Lower leg skin (tissue), 4 donors: ENCODE measurements at regions not wholly inside any gene's neighbourhood (a gene's known extent, or its start where the extent isn't known, plus 50 kb on each side); places are given as distances from the start of the nearest gene placed in this dataset.

Source experiments
- DNase-seq, 2 donors: peaks; one replicate each; pipeline ENCODE4 v3.0.0-alpha.2; 2019; ENCODE audit warnings: low spot score in 2 of 2
- H3K4me3 ChIP-seq: fragments of 200-600 bp; sonication (generic); 2 replicates; pipeline ENCODE4 v1.5.1; 2017; ENCODE audit warnings: mild to moderate bottlenecking, low read depth; ENCODE audit not compliant: poor library complexity, severe bottlenecking
- POLR2A ChIP-seq, 2 donors: fragments of 450-650 bp; IDR thresholded peaks; one replicate each; pipeline ENCODE4 v1.6.1; 2016 to 2017; ENCODE audit warnings: antibody characterized with exemption in 2 of 2, mild to moderate bottlenecking in 1 of 2, moderate library complexity in 1 of 2
- WGBS, 2 donors: methylation state at CpG; one replicate each; pipeline ENCODE4 v1.1.5; 2018; 5-methylcytosine and 5-hydroxymethylcytosine counted together
- intact Hi-C: fragments of 100-400 bp; cut with DNase I; formaldehyde crosslinking; loops from one replicate; pipeline ENCODE4 v1.15.0; 2023; ENCODE audit warnings: low total_unique reads
- TF ChIP-seq, protein P1 (sequence below), 3 donors: fragments of 450-650 bp; IDR thresholded peaks; one replicate each; pipeline ENCODE4 v1.5.1; 2016; ENCODE audit warnings: antibody characterized with exemption in 3 of 3, mild to moderate bottlenecking in 3 of 3, moderate library complexity in 2 of 3

DNA sequence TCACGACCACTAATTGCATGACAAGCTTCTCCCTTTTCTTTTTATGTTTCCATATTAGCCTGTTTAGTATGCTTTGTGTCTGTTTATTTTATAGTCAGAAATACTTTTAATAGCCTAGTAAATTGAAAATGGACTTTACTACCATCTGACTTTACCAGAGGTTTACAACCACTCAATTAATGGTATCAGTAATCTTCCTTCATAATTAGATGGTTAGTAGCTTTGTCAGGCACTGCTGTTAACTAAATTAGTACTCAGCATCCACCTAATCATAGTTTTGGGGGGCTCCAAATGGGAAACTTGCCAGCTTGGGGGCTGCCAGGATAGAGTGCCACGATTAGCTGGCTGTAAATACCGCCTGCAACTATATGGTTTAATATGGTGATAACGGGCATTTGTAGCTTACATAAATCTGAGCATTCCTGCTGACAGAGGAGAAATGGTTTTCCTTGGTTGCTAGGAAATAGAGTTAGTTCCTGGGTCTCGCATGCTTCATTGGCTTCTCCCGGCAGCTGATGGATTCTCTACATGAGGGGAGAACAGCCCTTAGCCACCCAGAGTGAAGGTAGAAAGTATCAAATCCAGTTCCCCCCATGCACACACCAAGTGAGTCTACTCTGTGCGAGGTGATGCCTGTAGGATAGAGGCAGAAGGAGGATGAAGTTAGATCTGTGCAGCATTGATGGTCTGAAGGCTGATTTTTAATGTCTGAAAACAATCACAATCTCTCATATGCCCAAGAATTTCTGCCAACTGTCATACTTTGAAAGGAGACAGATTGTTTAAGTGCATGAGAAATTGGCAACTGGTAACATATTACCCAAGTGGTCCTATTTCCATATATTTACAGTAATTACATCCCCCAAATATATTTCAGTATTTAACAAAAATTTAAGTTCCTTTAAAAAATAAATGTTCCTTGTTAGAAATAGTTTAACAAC is 326.6 kb upstream of the PROK2 start:
- TF ChIP-seq POLR2A (IDR thresholded peaks at IDR 0.05): no peak
- TF ChIP-seq, protein P1, sequence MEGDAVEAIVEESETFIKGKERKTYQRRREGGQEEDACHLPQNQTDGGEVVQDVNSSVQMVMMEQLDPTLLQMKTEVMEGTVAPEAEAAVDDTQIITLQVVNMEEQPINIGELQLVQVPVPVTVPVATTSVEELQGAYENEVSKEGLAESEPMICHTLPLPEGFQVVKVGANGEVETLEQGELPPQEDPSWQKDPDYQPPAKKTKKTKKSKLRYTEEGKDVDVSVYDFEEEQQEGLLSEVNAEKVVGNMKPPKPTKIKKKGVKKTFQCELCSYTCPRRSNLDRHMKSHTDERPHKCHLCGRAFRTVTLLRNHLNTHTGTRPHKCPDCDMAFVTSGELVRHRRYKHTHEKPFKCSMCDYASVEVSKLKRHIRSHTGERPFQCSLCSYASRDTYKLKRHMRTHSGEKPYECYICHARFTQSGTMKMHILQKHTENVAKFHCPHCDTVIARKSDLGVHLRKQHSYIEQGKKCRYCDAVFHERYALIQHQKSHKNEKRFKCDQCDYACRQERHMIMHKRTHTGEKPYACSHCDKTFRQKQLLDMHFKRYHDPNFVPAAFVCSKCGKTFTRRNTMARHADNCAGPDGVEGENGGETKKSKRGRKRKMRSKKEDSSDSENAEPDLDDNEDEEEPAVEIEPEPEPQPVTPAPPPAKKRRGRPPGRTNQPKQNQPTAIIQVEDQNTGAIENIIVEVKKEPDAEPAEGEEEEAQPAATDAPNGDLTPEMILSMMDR (IDR thresholded peaks at IDR 0.05): no peak
- 61 to 81% methylated on average over 7 of the region's 7 CpGs for WGBS, 2 donors
- DNase-seq: no peak
- H3K4me3 ChIP-seq: no peak overlapping the region
- intact Hi-C loops: no loop called here

DNA sequence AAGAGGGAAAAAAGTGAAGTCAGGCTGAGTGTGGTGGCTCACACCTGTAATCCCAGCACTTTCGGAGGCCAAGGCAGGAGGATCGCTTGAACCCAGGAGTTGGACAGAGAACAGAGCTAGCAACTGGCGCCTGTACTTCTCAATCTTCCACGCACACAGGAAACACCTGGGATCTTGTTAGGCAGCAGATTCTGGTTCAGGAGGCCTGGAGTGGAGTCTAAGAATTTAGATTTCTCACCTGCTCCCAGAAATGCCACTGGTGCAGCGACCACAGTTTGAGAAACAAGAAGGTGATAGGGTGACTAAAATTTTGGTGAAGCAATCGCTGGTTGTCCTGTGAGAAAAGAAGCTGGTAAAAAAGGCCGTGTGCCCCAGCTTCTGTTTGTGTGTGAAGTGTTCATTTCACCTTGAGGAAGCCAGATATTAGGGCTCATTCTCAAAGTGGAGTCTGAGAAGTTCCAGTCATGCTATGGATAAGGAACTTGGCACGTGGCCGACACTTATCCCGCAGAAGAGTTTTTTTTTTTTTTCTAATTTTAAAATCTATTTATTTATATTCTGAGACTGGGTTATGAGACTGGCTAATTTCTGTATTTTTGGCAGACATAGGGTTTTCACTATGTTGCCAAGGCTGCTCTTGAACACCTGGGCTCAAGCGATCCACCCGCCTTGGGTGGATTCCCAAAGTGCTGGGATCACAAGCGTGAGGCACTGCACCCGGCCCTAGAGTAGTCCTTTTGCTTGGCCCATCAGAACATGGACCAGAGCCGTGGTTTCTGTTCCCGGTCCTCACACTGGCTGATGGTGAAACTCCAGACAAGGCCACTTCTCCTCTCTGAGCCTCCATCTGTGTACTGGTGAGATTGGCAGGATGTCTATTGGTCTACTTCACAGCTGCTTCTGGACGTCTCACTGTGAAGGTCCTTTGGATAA is 324.6 kb upstream of the PROK2 start:
- intact Hi-C loops: no loop called here
- TF ChIP-seq, protein P1 (IDR thresholded peaks at IDR 0.05): no peak
- TF ChIP-seq POLR2A (IDR thresholded peaks at IDR 0.05): no peak
- WGBS, 2 donors: 79% methylated on average over 17 of the region's 17 CpGs
- no peak overlapping the region for H3K4me3 ChIP-seq
- DNase-seq: no peak

DNA sequence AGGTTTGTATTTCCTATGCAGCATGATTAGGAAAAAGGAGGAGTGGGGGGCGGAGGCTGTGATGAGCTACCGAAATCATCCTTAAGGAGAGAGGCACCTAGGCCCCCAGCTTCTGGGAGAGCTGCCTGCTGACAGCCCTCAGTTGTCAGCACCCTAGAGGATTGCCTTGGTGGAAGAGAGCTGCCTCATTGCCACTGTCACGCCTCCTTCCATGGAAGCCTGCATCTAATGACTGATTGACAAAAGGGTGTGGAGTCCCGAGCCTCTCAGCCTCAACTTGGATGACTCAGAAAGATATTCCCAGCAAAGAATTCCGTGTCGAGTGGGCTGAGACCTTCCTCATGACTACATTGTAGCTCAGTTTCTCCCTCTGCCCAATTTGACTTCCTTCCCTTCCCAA is 320.4 kb upstream of the PROK2 start:
- no peak for DNase-seq
- no peak for TF ChIP-seq POLR2A (IDR thresholded peaks at IDR 0.05)
- TF ChIP-seq, protein P1 (IDR thresholded peaks at IDR 0.05): no peak
- 67 to 76% methylated on average over 6 of the region's 6 CpGs for WGBS, 2 donors
- intact Hi-C loops: no loop called here
- H3K4me3 ChIP-seq: no peak overlapping the region

DNA sequence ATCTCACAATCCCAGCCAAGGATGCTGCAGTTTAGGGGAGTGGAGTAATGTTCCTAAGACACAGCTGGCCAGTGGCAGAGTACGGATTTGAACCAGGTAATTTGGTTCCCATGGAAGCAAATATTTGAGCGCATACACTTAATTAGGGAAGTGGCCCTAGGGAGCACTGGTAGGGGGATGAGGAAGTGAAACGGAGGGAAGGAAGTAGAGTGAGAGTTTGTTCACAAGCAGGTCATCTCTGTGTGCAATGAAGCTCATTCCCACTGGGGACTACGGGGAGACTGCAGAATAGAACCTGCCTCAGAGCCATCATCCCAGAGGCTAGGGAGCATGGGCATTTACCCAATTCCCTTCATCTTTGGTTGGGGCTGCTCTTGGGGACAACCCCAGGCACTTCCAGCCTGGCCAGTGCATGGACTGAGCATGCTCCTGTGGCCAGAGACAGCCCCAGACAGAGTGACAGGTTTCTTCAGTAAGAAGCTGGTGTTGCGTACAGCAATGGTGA is 317.2 kb upstream of the PROK2 start:
- 56 to 60% methylated on average over 5 of the region's 5 CpGs for WGBS, 2 donors
- no peak for DNase-seq

DNA sequence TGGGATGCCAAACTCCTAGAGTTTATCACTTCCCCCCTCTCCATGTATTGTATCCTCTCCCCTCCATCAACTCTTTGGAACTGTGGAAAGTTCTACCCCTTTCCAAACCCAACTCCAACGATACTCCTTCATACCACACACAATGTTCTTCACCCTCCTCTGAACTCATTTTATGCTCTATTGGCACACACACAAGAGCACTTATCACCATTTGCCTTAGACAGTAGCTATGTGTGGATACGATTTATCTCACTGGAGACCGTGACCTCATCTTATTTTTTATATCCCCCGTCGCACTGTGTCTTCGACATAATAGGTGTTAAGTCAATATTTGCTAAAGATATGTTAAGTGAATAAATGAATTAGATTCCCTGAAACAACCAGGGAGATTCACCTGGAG is 316.5 kb upstream of the PROK2 start:
- WGBS, 2 donors: 61 to 65% methylated on average over 6 of the region's 6 CpGs
- no peak overlapping the region for H3K4me3 ChIP-seq
- DNase-seq: no peak
- TF ChIP-seq, protein P1 (IDR thresholded peaks at IDR 0.05): no peak
- no peak for TF ChIP-seq POLR2A (IDR thresholded peaks at IDR 0.05)
- intact Hi-C loops: no loop called here

More for the DNA sequence above, 317.2 kb upstream of the PROK2 start:
- intact Hi-C loops: no loop called here
- no peak overlapping the region for H3K4me3 ChIP-seq
- TF ChIP-seq, protein P1 (IDR thresholded peaks at IDR 0.05): no peak
- TF ChIP-seq POLR2A (IDR thresholded peaks at IDR 0.05): no peak
